ENCODE measurements at regions not wholly inside any gene's neighbourhood (a gene's known extent, or its start where the extent isn't known, plus 50 kb on each side); places are given as distances from the start of the nearest gene placed in this dataset.

GRCh38 chr2:19600982-19601381, 242.6 kb upstream of the OSR1 start:
- Histone ChIP-seq H3K56ac (ENCODE audit: insufficient read length, low read depth, low read length) (no peak overlapping the region), H3K9ac (ENCODE audit: extremely low read depth, insufficient read length, low read length) (no peak overlapping the region), H3K23me2 (ENCODE audit: insufficient read length, low read depth, low read length, poor library complexity, severe bottlenecking) (no peaks in the 10 kb centered on the region), H3K9me3 (ENCODE audit: control insufficient read depth, low read depth, low read length) (no peaks in the 10 kb centered on the region), H3K79me2 (ENCODE audit: insufficient read depth, low read length) (no peaks in the 10 kb centered on the region), H2BK15ac (ENCODE audit: low read depth, low read length) (no peak overlapping the region), H4K91ac (ENCODE audit: insufficient read length, low read depth, low read length) (no peak overlapping the region), H4K5ac (ENCODE audit: insufficient read length, low read depth, low read length) (no peak overlapping the region), H3K18ac (ENCODE audit: insufficient read length, low read depth, low read length) (no peak overlapping the region), H3K4ac (ENCODE audit: low read depth, low read length) (no peak overlapping the region), H3K27ac (ENCODE audit: insufficient read length, low read depth, low read length) (no peak overlapping the region), H3K4me2 (ENCODE audit: insufficient read depth, insufficient read length, low read length) (no peak overlapping the region), H2BK12ac (ENCODE audit: insufficient read length, low read depth, low read length) (no peak overlapping the region), H2BK120ac (ENCODE audit: low read depth, low read length, poor library complexity, severe bottlenecking) (no peak overlapping the region), H3K79me1 (ENCODE audit: insufficient read depth, low read depth, low read length, poor library complexity, severe bottlenecking) (no peaks in the 10 kb centered on the region), H3K4me1 (ENCODE audit: insufficient read depth, low read length) (no peaks in the 10 kb centered on the region), H2BK5ac (ENCODE audit: insufficient read length, low read length) (no peak overlapping the region), H3T11ph (ENCODE audit: low read length) (no peak overlapping the region), H3K14ac (ENCODE audit: insufficient read depth, low read length) (no peak overlapping the region), H2BK20ac (ENCODE audit: low read depth, low read length, poor library complexity, severe bottlenecking) (no peak overlapping the region), H2AK5ac (ENCODE audit: insufficient read length, low read length) (no peak overlapping the region), H2AFZ (ENCODE audit: low read length) (no peak overlapping the region), H3K23ac (ENCODE audit: insufficient read length, low read depth, low read length) (no peak overlapping the region), H4K8ac (replicated peaks; ENCODE audit: insufficient read length, low read depth, low read length) (no peak overlapping the region), H3K27me3 (ENCODE audit: insufficient read depth, low read length) (no peaks in the 10 kb centered on the region), H4K20me1 (ENCODE audit: control insufficient read depth, insufficient read depth, insufficient read length) (no peaks in the 10 kb centered on the region)
- no peak for TF ChIP-seq CTCF (conservative IDR thresholded peaks at IDR 0.05)
- Mint-ChIP-seq H3K27ac (no peak overlapping the region), H3K27me3 (ENCODE audit: low read depth) (peaks cover 7% of the 10 kb centered on the region), H3K9me3 (peaks cover 0 to 3% of the 10 kb centered on the region in 2 experiments; a peak in 1 of 5 replicates), H3K4me1 (no peaks in the 10 kb centered on the region), H3K4me3 (no peak overlapping the region), H3K36me3 (ENCODE audit: insufficient read depth in 1 of 3, low read depth in 3 of 3) (no peaks in the 10 kb centered on the region; a peak in 1 of 7 replicates)
- DNase-seq: no peak
- no CpG with 5 or more reads among the region's 2 CpGs for WGBS (ENCODE audit: extremely low coverage, insufficient read length, low lambda C conversion rate)

All from H9 (cell line).